GM12878 (cell line): ENCODE measurements at regions not wholly inside any gene's neighbourhood (a gene's known extent, or its start where the extent isn't known, plus 50 kb on each side); places are given as distances from the start of the nearest gene placed in this dataset.
A peak's percentile ranks its signal among the peaks of the same experiment; 100 is the strongest.

Experiments used
- ATAC-seq: fragments of 200-7000 bp; cut with Tn5 transposase; 3 replicates; pipeline ENCODE4 v1.9.1; 2020; ENCODE audit warnings: mild to moderate bottlenecking, moderate library complexity
- BruUV-seq: library from RNA; stranded (reverse); fragments of 400-500 nt; replicated peaks from 2 replicates; lab custom pipeline; 2021; lab: Mats Ljungman, UMichigan
- CTCF ChIA-PET: fragments of 300-600 bp; sonication (Branson Sonifier 250); formaldehyde crosslinking; extraction: SDS; loops from one replicate; lab custom pipeline; 2021; ENCODE audit warnings: inconsistent platforms; lab: Yijun Ruan, JAX
- POLR2A ChIA-PET: fragments of 350-600 bp; formaldehyde crosslinking; extraction: SDS; loops from one replicate; lab custom pipeline; 2021; ENCODE audit warnings: inconsistent platforms; lab: Charles Lee
- RAD21 ChIA-PET: fragments of 300-600 bp; sonication (Branson Sonifier 250); formaldehyde crosslinking; loops from one replicate; lab custom pipeline; 2023; ENCODE audit warnings: antibody characterized with exemption; ENCODE audit not compliant: unreplicated experiment; lab: Charles Lee
- SMC1A ChIA-PET: fragments of 300-600 bp; sonication (Branson Sonifier 250); formaldehyde crosslinking; loops from one replicate; lab custom pipeline; 2023; ENCODE audit not compliant: unreplicated experiment, uncharacterized antibody; lab: Charles Lee
- DNase-seq: peaks from one replicate; pipeline ENCODE4 v3.0.0-alpha.2; 2011; ENCODE audit warnings: low read depth, low spot score
- FAIRE-seq: peaks from 3 replicates; lab custom pipeline; 2011; peaks lifted over from hg19 to GRCh38; lab: Jason Lieb, UNC
- H2AFZ ChIP-seq: 2 replicates; pipeline ENCODE4 v1.6.0; 2011; ENCODE audit warnings: low read depth, low read length, control low read depth; ENCODE audit not compliant: control insufficient read depth
- H3K27ac ChIP-seq: 2 replicates; pipeline ENCODE4 v1.5.1; 2011; ENCODE audit warnings: control low read depth; ENCODE audit not compliant: control insufficient read depth, insufficient read depth
- H3K27me3 ChIP-seq, 2 experiments: replicated peaks in 1 of 2; 2 replicates each; pipeline versions ENCODE4 v1.6.0 to v1.6.1; 2011; ENCODE audit warnings: low read length in 1 of 2; ENCODE audit not compliant: control insufficient read depth in 2 of 2, insufficient read depth in 2 of 2
- H3K36me3 ChIP-seq, 2 experiments: 2 replicates each; pipeline ENCODE4 v1.5.1; 2011; ENCODE audit warnings: low read length in 1 of 2; ENCODE audit not compliant: control insufficient read depth in 2 of 2, insufficient read depth in 2 of 2
- H3K4me1 ChIP-seq: 2 replicates; pipeline ENCODE4 v1.6.1; 2011; ENCODE audit warnings: mild to moderate bottlenecking, low read length, moderate library complexity, mixed read lengths; ENCODE audit not compliant: control insufficient read depth, insufficient read depth
- H3K4me2 ChIP-seq: 2 replicates; pipeline ENCODE4 v1.6.0; 2011; ENCODE audit warnings: control low read depth; ENCODE audit not compliant: control insufficient read depth, insufficient read depth
- H3K4me3 ChIP-seq: fragments of 200-600 bp; sonication (generic); 2 replicates; pipeline ENCODE4 v1.5.1; 2016
- H3K79me2 ChIP-seq: 2 replicates; pipeline ENCODE4 v1.6.0; 2011; ENCODE audit warnings: low read length; ENCODE audit not compliant: control insufficient read depth, insufficient read depth
- H3K9ac ChIP-seq: 2 replicates; pipeline ENCODE4 v1.8.0; 2011; ENCODE audit warnings: low read length, control low read depth, mixed read lengths; ENCODE audit not compliant: control insufficient read depth, insufficient read depth
- H3K9me3 ChIP-seq: replicated peaks from 3 replicates; pipeline ENCODE4 v1.5.1; 2011; ENCODE audit warnings: mild to moderate bottlenecking, low read length; ENCODE audit not compliant: control insufficient read depth, insufficient read depth
- H4K20me1 ChIP-seq: 2 replicates; pipeline ENCODE4 v1.6.0; 2011; ENCODE audit not compliant: control insufficient read depth, insufficient read depth
- CHD1 ChIP-seq: IDR thresholded peaks from 2 replicates; pipeline ENCODE4 v1.6.1; 2012; ENCODE audit warnings: low read depth, low read length, improper control_type of control experiment
- KAT2A ChIP-seq: conservative IDR thresholded peaks from 2 replicates; pipeline ENCODE4 v1.6.1; 2011; ENCODE audit warnings: low read depth, low read length; ENCODE audit not compliant: control insufficient read depth
- ZNF274 ChIP-seq: IDR thresholded peaks from one replicate; pipeline ENCODE4 v1.8.0; 2011; ENCODE audit not compliant: insufficient read length, insufficient read depth
- WGBS: methylation state at CpG from one replicate; pipeline ENCODE4 v1.1.6; 2016; ENCODE audit warnings: low lambda C conversion rate; ENCODE audit not compliant: insufficient replicate concordance, insufficient coverage; ENCODE audit errors: missing lambda C conversion rate; 5-methylcytosine and 5-hydroxymethylcytosine counted together
- in situ Hi-C: fragments of 300-500 bp; cut with MboI; formaldehyde crosslinking; loops from 9 replicates; pipeline ENCODE4 v1.14.3; 2018; ENCODE audit warnings: mixed read lengths
- intact Hi-C: fragments of 100-400 bp; cut with micrococcal nuclease; formaldehyde crosslinking; loops from one replicate; pipeline ENCODE4 v1.14.2; 2022; ENCODE audit not compliant: unreplicated experiment
- TF ChIP-seq, protein P1 (sequence below): IDR thresholded peaks from 2 replicates; pipeline ENCODE4 v1.6.1; 2011; ENCODE audit warnings: low read depth, mild to moderate bottlenecking, low read length, moderate library complexity, borderline replicate concordance; ENCODE audit errors: extremely low read depth
- TF ChIP-seq, protein P2 (sequence below), 3 experiments: IDR thresholded peaks in 2 of 3; conservative IDR thresholded peaks in 1 of 3; 2 replicates each; pipeline ENCODE4 v1.5.1; 2011; ENCODE audit warnings: low read depth in 3 of 3, low read length in 3 of 3, mild to moderate bottlenecking in 3 of 3, control low read depth in 2 of 3, moderate library complexity in 2 of 3, inconsistent platforms in 1 of 3, mixed read lengths in 1 of 3; ENCODE audit not compliant: control insufficient read depth in 2 of 3, insufficient read depth in 1 of 3; ENCODE audit errors: extremely low read depth in 1 of 3
- TF ChIP-seq, protein P3 (sequence below): IDR thresholded peaks from 2 replicates; pipeline ENCODE4 v1.6.1; 2012; ENCODE audit warnings: improper control_type of control experiment, low read depth, low read length; ENCODE audit not compliant: insufficient replicate concordance
- TF ChIP-seq, protein P4 (sequence below): fragments of 450-650 bp; IDR thresholded peaks from 2 replicates; pipeline ENCODE4 v1.6.1; 2016; ENCODE audit warnings: mild to moderate bottlenecking

DNA sequence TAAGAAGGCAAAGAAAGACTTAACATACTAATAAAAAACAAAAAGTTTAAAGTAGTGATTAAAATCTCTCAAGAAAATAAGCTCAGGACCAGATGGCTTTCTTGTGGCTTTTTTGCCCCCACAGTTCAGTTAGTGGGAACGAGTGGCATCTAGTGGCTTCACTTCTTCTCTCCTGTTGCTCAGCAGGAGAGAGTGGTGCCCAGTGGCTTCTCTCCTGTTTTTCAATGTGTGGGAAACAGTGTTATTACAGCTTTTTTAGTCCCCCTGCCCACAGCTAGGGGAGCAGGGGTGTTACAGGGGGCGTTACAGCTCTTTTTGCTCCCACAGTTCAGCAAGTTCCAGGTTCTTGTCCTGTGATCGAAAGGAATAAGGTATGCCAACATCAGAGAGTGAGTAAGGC is 135.2 kb downstream of the RERGL start:
- in situ Hi-C loops = no loop called here
- 4% methylated on average over 3 of the region's 3 CpGs for WGBS
- no peak overlapping the region for H2AFZ ChIP-seq
- no peaks in the 10 kb centered on the region for H3K9me3 ChIP-seq
- H3K27me3 ChIP-seq = no peaks in the 10 kb centered on the region
- SMC1A ChIA-PET = no interaction called here
- RAD21 ChIA-PET = no interaction called here
- POLR2A ChIA-PET = no interaction called here
- no peaks in the 10 kb centered on the region for H4K20me1 ChIP-seq
- CTCF ChIA-PET = interaction anchor here (0.8 kb wide), 1 partner anchor 37 kb away, joined by 3 read pairs; no protein-coding TSS in a partner anchor
- BruUV-seq = no TSS peak
- H3K27ac ChIP-seq = no peak overlapping the region
- no peak for ATAC-seq
- H3K4me3 ChIP-seq = no peak overlapping the region
- no peaks in the 10 kb centered on the region for H3K79me2 ChIP-seq
- intact Hi-C loops = no loop called here
- no peaks in the 10 kb centered on the region for H3K36me3 ChIP-seq
- no peak for DNase-seq
- FAIRE-seq = no peak
- H3K4me2 ChIP-seq = no peak overlapping the region
- H3K9ac ChIP-seq = no peak overlapping the region
- H3K4me1 ChIP-seq = no peaks in the 10 kb centered on the region
- TF ChIP-seq, protein P1, sequence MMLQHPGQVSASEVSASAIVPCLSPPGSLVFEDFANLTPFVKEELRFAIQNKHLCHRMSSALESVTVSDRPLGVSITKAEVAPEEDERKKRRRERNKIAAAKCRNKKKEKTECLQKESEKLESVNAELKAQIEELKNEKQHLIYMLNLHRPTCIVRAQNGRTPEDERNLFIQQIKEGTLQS = no peak
- no peak for TF ChIP-seq KAT2A
- TF ChIP-seq, protein P2, sequence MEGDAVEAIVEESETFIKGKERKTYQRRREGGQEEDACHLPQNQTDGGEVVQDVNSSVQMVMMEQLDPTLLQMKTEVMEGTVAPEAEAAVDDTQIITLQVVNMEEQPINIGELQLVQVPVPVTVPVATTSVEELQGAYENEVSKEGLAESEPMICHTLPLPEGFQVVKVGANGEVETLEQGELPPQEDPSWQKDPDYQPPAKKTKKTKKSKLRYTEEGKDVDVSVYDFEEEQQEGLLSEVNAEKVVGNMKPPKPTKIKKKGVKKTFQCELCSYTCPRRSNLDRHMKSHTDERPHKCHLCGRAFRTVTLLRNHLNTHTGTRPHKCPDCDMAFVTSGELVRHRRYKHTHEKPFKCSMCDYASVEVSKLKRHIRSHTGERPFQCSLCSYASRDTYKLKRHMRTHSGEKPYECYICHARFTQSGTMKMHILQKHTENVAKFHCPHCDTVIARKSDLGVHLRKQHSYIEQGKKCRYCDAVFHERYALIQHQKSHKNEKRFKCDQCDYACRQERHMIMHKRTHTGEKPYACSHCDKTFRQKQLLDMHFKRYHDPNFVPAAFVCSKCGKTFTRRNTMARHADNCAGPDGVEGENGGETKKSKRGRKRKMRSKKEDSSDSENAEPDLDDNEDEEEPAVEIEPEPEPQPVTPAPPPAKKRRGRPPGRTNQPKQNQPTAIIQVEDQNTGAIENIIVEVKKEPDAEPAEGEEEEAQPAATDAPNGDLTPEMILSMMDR (IDR thresholded peaks at IDR 0.05 in 2 of 3, conservative IDR thresholded peaks at IDR 0.05 in 1 of 3; ENCODE audit: control insufficient read depth in 2 of 3, extremely low read depth in 1 of 3, insufficient read depth in 1 of 3, low read depth in 3 of 3, low read length in 3 of 3) = peak in 1 of 3 experiments; percentile 2; a peak in 1 of 6 replicates
- TF ChIP-seq, all 136 proteins: peak for 1

DNA sequence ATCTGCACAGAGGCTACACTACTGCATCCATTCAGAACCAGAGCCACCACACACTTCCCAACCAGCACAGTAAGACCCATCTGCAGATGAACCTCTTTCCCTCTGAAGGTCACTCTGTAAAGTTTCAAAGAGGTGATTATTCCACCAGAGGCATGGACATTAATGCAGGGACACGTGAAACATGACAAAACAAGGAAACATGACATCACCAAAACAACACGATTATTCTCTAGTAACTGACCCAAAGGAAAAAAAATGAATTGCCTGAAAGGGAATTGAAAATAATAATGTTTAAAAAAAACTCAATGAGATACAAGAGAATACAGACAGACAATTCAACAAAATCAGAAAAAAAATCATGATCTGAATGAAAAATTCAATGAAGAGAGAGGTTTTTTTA is 139.1 kb downstream of the RERGL start:
- POLR2A ChIA-PET = no interaction called here
- FAIRE-seq = no peak
- Histone ChIP-seq H3K4me1 (no peaks in the 10 kb centered on the region), H3K36me3 (no peaks in the 10 kb centered on the region), H3K4me3 (no peak overlapping the region), H3K27me3 (no peaks in the 10 kb centered on the region), H3K4me2 (no peak overlapping the region), H3K9ac (no peak overlapping the region), H2AFZ (no peak overlapping the region), H3K27ac (no peak overlapping the region), H3K9me3 (no peaks in the 10 kb centered on the region), H3K79me2 (no peaks in the 10 kb centered on the region), H4K20me1 (no peaks in the 10 kb centered on the region)
- RAD21 ChIA-PET = no interaction called here
- SMC1A ChIA-PET = no interaction called here
- no TSS peak for BruUV-seq
- no peak for ATAC-seq
- intact Hi-C loops = no loop called here
- no peak for DNase-seq
- 3% methylated on average over 2 of the region's 2 CpGs for WGBS
- CTCF ChIA-PET = no interaction called here
- in situ Hi-C loops = no loop called here
- TF ChIP-seq, protein P3, sequence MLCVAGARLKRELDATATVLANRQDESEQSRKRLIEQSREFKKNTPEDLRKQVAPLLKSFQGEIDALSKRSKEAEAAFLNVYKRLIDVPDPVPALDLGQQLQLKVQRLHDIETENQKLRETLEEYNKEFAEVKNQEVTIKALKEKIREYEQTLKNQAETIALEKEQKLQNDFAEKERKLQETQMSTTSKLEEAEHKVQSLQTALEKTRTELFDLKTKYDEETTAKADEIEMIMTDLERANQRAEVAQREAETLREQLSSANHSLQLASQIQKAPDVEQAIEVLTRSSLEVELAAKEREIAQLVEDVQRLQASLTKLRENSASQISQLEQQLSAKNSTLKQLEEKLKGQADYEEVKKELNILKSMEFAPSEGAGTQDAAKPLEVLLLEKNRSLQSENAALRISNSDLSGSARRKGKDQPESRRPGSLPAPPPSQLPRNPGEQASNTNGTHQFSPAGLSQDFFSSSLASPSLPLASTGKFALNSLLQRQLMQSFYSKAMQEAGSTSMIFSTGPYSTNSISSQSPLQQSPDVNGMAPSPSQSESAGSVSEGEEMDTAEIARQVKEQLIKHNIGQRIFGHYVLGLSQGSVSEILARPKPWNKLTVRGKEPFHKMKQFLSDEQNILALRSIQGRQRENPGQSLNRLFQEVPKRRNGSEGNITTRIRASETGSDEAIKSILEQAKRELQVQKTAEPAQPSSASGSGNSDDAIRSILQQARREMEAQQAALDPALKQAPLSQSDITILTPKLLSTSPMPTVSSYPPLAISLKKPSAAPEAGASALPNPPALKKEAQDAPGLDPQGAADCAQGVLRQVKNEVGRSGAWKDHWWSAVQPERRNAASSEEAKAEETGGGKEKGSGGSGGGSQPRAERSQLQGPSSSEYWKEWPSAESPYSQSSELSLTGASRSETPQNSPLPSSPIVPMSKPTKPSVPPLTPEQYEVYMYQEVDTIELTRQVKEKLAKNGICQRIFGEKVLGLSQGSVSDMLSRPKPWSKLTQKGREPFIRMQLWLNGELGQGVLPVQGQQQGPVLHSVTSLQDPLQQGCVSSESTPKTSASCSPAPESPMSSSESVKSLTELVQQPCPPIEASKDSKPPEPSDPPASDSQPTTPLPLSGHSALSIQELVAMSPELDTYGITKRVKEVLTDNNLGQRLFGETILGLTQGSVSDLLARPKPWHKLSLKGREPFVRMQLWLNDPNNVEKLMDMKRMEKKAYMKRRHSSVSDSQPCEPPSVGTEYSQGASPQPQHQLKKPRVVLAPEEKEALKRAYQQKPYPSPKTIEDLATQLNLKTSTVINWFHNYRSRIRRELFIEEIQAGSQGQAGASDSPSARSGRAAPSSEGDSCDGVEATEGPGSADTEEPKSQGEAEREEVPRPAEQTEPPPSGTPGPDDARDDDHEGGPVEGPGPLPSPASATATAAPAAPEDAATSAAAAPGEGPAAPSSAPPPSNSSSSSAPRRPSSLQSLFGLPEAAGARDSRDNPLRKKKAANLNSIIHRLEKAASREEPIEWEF = no peak
- TF ChIP-seq CHD1 (no peak), ZNF274 (no peak)
- TF ChIP-seq, protein P4, sequence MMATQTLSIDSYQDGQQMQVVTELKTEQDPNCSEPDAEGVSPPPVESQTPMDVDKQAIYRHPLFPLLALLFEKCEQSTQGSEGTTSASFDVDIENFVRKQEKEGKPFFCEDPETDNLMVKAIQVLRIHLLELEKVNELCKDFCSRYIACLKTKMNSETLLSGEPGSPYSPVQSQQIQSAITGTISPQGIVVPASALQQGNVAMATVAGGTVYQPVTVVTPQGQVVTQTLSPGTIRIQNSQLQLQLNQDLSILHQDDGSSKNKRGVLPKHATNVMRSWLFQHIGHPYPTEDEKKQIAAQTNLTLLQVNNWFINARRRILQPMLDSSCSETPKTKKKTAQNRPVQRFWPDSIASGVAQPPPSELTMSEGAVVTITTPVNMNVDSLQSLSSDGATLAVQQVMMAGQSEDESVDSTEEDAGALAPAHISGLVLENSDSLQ = no peak
